ENCODE measurements at regions not wholly inside any gene's neighbourhood (a gene's known extent, or its start where the extent isn't known, plus 50 kb on each side); places are given as distances from the start of the nearest gene placed in this dataset.

- DNase-seq, result no peak
These were observed 134.1 kb upstream of the SSTR1 start for GRCh38 chr14:38073641-38074040.

GRCh38 chr14:38074081-38074480 lies 133.6 kb upstream of the SSTR1 start:
- no peak for DNase-seq

- DNase-seq, result no peak
These were observed 132.9 kb upstream of the SSTR1 start for GRCh38 chr14:38074754-38075153.

GRCh38 chr14:38078393-38078792 lies 129.3 kb upstream of the SSTR1 start:
- no peak for DNase-seq

GRCh38 chr14:38079268-38079667 lies 128.4 kb upstream of the SSTR1 start:
- DNase-seq, result no peak

- no peak for DNase-seq
These were observed 127.8 kb upstream of the SSTR1 start for GRCh38 chr14:38079886-38080285.

GRCh38 chr14:38080696-38081095 lies 127.0 kb upstream of the SSTR1 start:
- no peak for DNase-seq

- DNase-seq, result no peak
These were observed 124.7 kb upstream of the SSTR1 start for GRCh38 chr14:38083039-38083438.

GRCh38 chr14:38089123-38089522 lies 118.6 kb upstream of the SSTR1 start:
- DNase-seq, result no peak

GRCh38 chr14:38090506-38090905 lies 117.2 kb upstream of the SSTR1 start:
- no peak for DNase-seq

- no peak for DNase-seq
These were observed 109.4 kb upstream of the SSTR1 start for GRCh38 chr14:38098074-38098836.

- DNase-seq, result no peak
These were observed 106.0 kb upstream of the SSTR1 start for GRCh38 chr14:38101679-38102078.

GRCh38 chr14:38103542-38104225 lies 104.0 kb upstream of the SSTR1 start:
- no peak for DNase-seq

- no peak for DNase-seq
These were observed 102.5 kb upstream of the SSTR1 start for GRCh38 chr14:38105106-38105702.

GRCh38 chr14:38107216-38107631 lies 100.5 kb upstream of the SSTR1 start:
- no peak for DNase-seq

GRCh38 chr14:38108681-38109080 lies 99.0 kb upstream of the SSTR1 start:
- DNase-seq, result no peak

- DNase-seq, result no peak
These were observed 97.4 kb upstream of the SSTR1 start for GRCh38 chr14:38110258-38110657.

GRCh38 chr14:38111046-38111445 lies 96.7 kb upstream of the SSTR1 start:
- no peak for DNase-seq

GRCh38 chr14:38113546-38113945 lies 94.2 kb upstream of the SSTR1 start:
- DNase-seq, result no peak

GRCh38 chr14:38116895-38117294 lies 90.8 kb upstream of the SSTR1 start:
- no peak for DNase-seq

GRCh38 chr14:38120109-38120508 lies 87.6 kb upstream of the SSTR1 start:
- DNase-seq, result no peak

GRCh38 chr14:38121320-38122020 lies 86.2 kb upstream of the SSTR1 start:
- DNase-seq, result no peak

GRCh38 chr14:38122241-38122640 lies 85.5 kb upstream of the SSTR1 start:
- no peak for DNase-seq

- no peak for DNase-seq
These were observed 83.2 kb upstream of the SSTR1 start for GRCh38 chr14:38124506-38124905.
